GM18517 (cell line): ENCODE measurements at regions not wholly inside any gene's neighbourhood (a gene's known extent, or its start where the extent isn't known, plus 50 kb on each side); places are given as distances from the start of the nearest gene placed in this dataset.
"Not testable (repeated sequence)": the region's sequence is repeated elsewhere in the genome, so short reads cannot be mapped to it uniquely, and the experiment has no call there.

Source experiments
- ATAC-seq: cut with Tn5 transposase; IDR thresholded peaks from one replicate; pipeline ENCODE4 v1.9.1; 2021; ENCODE audit warnings: mild to moderate bottlenecking, moderate library complexity; ENCODE audit not compliant: unreplicated experiment

DNA sequence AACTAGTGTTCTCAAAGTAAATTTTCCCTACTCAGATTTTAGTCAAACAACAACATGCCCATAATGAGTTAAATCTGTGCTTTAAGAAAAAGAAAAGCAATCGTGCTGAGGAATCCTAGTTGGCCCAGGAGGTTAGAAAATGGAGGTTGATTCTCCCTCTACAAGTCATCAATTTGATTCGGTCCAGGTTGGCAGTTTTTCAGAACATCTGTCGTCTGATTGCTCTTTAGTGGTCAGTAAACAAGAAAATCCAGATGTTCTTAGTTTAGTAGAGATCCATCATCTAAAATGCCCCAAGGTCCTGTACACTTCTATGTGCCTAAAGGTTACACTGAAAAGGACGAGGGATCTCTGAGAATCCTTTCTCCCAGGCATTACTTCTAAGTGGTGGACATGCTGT, 659.2 kb downstream of the MTRR start:
- no peak for ATAC-seq

GRCh38 chr5:8538821-8539220, 669.9 kb downstream of the MTRR start:
- no peak for ATAC-seq

DNA sequence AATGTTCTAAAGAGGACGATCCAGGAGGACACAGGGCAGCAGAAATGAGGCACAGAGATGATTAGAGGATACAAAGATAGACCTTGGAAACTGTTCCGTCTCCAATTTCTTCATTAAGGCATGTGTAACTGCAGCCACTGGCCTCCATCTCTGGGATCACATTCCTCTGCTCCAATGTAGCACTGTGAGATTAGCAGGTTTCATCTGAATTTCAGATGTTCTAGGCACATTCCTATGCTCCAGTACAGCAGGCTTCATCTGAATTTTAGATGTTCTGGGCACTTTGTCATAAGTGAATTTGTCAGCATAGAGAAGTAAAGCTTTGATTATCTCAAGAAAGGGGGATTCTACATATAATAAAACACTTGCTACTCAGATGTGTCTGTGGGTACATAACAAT, 671.4 kb downstream of the MTRR start:
- ATAC-seq = no peak

GRCh38 chr5:8550921-8551320, 682.0 kb downstream of the MTRR start:
- ATAC-seq = no peak

- no peak for ATAC-seq
Observed at GRCh38 chr5:8553364-8553763, 684.4 kb downstream of the MTRR start.

DNA sequence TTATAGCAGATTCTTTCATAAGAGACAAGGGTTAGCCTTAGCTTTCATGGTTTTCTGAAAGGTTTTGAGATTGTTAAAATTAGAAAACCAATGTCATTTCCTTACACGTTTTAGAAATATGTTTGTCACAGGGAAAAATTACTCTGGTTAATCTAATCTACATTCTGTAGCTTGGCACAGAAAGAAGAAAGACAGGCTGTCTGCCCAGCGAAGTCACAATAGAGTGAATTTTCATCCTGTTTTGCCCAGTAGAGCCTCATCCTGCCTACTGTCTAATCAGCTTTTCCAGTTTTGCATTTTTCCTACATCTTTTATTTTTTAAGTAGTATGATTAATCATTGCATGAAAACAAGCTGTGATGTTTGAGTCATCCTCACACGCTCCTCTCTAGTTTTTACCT, 688.8 kb downstream of the MTRR start:
- no peak for ATAC-seq

- no peak for ATAC-seq
Observed at GRCh38 chr5:8560776-8561175, 691.8 kb downstream of the MTRR start.

DNA sequence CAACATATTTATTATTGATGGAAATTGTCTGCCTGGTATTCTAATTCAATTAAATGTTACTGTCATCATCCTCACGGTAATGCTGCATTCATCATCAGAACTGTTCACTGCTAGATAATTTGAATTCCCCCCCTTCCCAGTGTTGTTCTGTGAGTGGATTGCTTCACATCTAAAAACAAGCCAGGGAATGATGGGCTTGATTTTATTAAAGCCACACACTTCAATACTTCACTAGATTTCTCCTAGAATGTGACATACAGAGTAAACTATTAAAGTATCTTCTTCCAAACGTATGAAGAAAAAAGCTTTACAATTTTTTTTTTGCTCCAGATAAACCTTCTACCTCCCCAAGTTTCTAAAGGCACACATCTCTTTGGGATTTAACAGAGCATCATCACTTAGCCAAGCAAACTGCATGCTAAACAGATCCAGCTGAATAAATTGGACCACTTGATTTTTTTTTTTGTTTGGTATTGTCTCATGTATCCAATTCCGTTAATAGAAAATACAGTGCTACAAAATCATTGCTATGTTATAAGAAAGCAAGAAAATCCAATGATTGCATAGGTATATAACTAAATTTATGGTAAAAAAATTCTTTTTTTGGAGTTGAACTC, 692.4 kb downstream of the MTRR start:
- ATAC-seq = no peak

DNA sequence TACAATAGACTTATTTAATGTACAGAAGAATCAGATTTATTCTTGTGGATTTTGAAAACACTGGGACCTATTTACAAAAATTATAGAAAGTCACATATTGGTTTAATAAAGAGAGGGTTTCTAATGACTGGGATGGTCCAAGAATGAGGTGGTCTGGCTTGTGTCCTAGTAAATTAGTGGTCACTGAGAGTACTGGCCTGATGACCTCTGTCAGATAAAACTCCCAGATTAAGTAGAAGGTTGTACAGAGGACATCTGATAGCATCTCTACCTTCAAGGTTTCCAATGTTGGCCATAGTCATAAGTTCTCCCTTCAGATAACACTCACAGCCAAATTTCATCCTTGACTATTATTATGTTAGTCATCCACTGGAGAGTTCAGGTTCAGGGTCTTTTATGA, 692.9 kb downstream of the MTRR start:
- ATAC-seq = no peak

DNA sequence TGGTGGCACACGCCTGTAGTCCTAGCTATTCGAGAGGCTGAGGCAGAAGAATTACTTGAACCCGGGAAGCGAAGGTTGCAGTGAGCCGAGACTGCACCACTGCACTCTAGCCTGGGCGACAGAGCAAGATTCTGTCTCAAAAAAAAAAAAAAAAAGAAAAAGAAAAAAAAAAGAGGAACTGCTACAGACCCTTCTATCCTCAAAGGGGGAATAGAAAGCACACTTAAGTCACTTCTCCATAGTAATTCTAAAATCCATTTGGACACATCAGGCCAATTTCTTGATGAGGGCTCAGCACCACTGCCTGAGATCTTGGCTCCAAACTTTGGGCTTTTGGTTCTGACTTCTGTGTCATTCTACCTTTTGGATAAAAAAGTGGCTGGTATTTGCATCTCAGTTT, 694.6 kb downstream of the MTRR start:
- ATAC-seq = not testable (repeated sequence)

DNA sequence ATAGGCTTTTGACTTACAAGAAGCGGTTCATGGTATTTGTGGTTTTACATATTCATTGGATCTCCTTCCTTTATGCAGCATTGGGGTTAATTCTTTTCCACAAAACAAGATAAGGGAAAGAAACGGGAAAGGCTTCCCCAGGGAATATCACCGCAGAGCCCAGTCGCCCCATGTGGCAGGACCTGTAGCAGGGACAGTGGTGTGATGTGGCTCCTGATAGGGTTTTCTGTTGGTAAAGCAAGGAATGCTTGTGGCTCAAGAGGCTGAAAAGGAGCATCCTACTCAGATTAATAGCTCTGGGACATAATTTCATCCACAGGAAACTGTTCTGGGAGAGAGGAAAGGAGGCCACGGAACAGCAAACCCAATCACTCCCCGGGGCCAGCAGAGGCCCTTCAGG, 699.9 kb downstream of the MTRR start:
- ATAC-seq = no peak

DNA sequence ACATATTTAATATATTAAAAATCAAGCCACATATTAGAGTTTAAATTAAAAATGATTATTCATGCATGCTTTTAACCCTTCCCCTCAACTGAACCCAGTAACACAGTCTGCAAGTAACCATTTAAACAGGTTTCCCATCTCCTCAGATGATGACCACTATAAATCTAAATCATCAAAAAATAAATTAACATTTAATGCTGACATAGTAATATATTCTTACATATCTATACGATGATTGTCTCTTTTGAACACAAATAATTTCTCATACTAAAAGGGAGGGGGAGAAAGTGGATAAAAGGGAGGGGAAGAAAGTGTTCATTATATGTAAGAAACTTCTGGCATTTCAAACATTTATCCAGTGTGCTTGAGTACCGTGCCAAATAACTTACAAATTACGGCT, 701.6 kb downstream of the MTRR start:
- no peak for ATAC-seq

DNA sequence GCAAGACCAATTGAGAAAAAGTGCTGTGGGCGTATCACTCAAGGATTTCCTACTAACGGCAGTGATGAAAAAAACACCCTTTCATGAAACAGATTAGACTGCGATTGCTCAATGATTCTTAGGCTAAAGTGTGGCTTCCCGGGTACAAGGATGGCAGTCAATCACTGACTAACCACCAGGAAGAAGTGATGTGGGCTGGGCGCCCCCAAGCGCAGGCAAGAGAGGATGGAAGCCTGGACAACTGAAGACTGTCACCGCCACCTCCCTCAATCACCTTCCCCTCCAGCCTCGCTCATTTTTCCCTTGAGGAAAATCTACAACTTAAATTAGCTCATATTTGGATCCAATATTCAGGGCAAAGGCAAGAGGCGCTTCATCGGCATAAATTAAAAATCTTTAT, 707.2 kb downstream of the MTRR start:
- ATAC-seq = no peak

DNA sequence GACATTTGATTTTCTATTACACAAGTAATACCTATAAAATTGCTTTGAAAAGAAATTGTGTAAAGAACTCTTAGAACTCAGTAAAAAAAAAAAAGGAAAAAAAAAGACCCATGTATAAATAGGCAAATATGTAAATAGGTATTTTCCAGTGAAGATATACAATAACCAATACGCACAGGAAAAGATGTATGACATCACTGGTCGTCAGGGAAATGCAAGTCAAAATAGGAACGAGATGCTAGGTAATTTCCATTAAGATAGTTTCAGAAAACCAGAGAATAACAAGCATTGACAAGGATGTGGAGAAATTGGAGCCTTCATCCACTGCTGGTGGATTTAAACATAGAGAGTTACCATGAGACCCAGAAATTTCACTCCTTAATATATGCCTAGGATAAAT, 708.8 kb downstream of the MTRR start:
- peak; percentile 92 for ATAC-seq

DNA sequence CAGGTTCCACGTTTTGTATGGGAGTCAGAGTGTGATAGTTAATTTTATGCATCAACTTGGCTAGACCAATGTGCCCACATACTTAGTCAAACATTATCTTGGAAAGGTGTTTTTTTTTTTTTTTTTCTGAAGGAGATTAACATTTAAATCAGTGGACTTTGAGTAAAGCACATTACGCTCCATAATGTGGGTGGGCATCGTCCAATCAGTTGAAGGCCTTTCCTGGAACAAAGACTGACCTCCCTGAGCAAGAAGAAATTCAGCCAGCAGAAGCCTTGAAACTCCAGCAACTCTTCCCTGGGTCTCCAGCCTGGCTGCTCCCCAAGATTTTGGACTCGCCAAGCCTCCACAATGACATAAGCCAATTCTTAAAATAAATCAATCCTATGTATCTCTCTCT, 711.4 kb downstream of the MTRR start:
- ATAC-seq = no peak

GRCh38 chr5:8581047-8581446, 712.1 kb downstream of the MTRR start:
- ATAC-seq = no peak

GRCh38 chr5:8585230-8586018, 716.5 kb downstream of the MTRR start:
- no peak for ATAC-seq

DNA sequence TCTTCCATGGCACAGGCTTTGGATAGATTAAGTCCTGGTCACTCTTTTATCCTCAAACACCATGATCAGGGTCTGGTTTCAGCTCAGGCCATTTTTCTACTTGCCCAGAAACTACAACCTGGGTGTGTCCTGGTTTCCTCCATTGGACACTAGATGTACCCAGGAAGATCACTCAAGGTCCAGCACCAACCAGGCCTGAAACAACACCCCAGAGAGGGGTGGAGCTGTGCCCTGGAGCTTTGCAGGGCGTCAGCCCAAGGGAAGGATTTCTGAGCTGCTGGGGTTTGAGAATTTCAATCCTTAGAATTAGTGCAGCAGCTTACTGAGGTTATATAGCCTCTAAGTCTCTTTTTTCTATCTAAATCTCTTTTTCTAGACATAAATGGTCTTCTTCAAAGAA, 722.0 kb downstream of the MTRR start:
- no peak for ATAC-seq

- no peak for ATAC-seq
Observed at GRCh38 chr5:8598356-8598755, 729.4 kb downstream of the MTRR start.

GRCh38 chr5:8598996-8599395, 730.0 kb downstream of the MTRR start:
- no peak for ATAC-seq

GRCh38 chr5:8600843-8601242, 731.9 kb downstream of the MTRR start:
- ATAC-seq = no peak

DNA sequence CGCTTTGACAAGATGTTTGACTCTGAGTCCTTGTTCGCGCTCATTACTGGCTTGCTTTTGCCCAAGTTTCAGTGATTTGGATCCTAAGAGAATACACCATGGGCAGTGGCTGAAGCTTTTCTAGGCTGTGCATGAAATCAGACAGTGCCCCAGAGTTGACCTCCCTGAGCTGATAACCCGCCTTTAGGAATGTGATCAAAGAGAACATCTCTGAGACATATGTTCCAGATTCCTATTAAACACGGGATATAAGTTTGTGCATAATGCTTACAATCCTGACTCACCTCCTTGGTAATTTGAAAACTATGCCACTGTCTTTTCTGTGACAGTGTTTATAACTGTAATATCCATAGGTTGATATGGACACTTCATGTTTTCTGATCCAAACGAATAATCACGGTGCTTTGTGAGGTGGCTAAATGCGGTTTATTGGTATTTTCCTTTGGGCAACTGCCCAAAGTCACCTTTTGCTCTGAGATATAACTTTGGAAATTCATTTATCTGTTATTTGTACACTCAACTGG, 732.9 kb downstream of the MTRR start:
- no peak for ATAC-seq

GRCh38 chr5:8606231-8606630, 737.3 kb downstream of the MTRR start:
- no peak for ATAC-seq
